PC-9 (cell line): ENCODE measurements at regions not wholly inside any gene's neighbourhood (a gene's known extent, or its start where the extent isn't known, plus 50 kb on each side); places are given as distances from the start of the nearest gene placed in this dataset.

Experiments used
- EZH2 ChIP-seq: fragments of 200-600 bp; sonication (generic); IDR thresholded peaks from 2 replicates; pipeline ENCODE4 v1.8.0; 2017; ENCODE audit warnings: antibody characterized with exemption, low read depth
- TF ChIP-seq, protein P1 (sequence below): fragments of 200-600 bp; sonication (generic); conservative IDR thresholded peaks from 2 replicates; pipeline ENCODE4 v1.6.1; 2017; ENCODE audit warnings: mixed run types, antibody characterized with exemption, mild to moderate bottlenecking, moderate library complexity

DNA sequence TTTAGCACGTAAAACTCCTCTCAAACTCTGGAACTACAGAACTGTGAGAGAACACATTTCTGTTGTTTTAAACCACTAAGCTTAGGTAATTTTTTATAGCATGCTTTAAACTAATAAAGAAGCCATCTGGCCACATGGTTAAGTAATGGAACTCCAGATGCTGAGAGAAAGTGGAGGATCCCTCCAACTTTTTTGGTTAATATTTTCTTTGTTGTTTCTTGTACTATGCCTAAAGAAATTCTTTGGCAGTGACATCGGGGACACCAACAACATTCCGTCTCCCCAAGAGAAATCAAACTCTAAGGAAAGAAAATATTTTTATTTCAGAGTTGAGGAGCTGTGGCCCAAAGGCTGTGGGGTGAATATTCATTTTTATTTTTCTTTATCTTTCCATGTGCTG, 734.8 kb upstream of the CDH9 start:
- TF ChIP-seq, protein P1, sequence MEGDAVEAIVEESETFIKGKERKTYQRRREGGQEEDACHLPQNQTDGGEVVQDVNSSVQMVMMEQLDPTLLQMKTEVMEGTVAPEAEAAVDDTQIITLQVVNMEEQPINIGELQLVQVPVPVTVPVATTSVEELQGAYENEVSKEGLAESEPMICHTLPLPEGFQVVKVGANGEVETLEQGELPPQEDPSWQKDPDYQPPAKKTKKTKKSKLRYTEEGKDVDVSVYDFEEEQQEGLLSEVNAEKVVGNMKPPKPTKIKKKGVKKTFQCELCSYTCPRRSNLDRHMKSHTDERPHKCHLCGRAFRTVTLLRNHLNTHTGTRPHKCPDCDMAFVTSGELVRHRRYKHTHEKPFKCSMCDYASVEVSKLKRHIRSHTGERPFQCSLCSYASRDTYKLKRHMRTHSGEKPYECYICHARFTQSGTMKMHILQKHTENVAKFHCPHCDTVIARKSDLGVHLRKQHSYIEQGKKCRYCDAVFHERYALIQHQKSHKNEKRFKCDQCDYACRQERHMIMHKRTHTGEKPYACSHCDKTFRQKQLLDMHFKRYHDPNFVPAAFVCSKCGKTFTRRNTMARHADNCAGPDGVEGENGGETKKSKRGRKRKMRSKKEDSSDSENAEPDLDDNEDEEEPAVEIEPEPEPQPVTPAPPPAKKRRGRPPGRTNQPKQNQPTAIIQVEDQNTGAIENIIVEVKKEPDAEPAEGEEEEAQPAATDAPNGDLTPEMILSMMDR, result no peak
- TF ChIP-seq EZH2, result no peak
